ENCODE measurements at regions not wholly inside any gene's neighbourhood (a gene's known extent, or its start where the extent isn't known, plus 50 kb on each side); places are given as distances from the start of the nearest gene placed in this dataset.
"Not testable (repeated sequence)": the region's sequence is repeated elsewhere in the genome, so short reads cannot be mapped to it uniquely, and the experiment has no call there.

- no peak for DNase-seq (ENCODE audit: low read depth)
- H3K27me3 ChIP-seq (ENCODE audit: control insufficient read depth, insufficient read depth, low read length) = no peaks in the 10 kb centered on the region
- no peak overlapping the region for H3K4me3 ChIP-seq (ENCODE audit: low read depth, low read length)
- no peaks in the 10 kb centered on the region for H3K36me3 ChIP-seq (ENCODE audit: control insufficient read depth, insufficient read depth, low read length)
- CTCF ChIA-PET = no interaction called here
- POLR2A ChIA-PET = no interaction called here
- TF ChIP-seq, protein P1, sequence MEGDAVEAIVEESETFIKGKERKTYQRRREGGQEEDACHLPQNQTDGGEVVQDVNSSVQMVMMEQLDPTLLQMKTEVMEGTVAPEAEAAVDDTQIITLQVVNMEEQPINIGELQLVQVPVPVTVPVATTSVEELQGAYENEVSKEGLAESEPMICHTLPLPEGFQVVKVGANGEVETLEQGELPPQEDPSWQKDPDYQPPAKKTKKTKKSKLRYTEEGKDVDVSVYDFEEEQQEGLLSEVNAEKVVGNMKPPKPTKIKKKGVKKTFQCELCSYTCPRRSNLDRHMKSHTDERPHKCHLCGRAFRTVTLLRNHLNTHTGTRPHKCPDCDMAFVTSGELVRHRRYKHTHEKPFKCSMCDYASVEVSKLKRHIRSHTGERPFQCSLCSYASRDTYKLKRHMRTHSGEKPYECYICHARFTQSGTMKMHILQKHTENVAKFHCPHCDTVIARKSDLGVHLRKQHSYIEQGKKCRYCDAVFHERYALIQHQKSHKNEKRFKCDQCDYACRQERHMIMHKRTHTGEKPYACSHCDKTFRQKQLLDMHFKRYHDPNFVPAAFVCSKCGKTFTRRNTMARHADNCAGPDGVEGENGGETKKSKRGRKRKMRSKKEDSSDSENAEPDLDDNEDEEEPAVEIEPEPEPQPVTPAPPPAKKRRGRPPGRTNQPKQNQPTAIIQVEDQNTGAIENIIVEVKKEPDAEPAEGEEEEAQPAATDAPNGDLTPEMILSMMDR (IDR thresholded peaks at IDR 0.05; ENCODE audit: insufficient read depth, low read depth, low read length) = no peak
Measured at GRCh38 chr2:5616019-5616418, 76.2 kb upstream of the SOX11 start.

DNA sequence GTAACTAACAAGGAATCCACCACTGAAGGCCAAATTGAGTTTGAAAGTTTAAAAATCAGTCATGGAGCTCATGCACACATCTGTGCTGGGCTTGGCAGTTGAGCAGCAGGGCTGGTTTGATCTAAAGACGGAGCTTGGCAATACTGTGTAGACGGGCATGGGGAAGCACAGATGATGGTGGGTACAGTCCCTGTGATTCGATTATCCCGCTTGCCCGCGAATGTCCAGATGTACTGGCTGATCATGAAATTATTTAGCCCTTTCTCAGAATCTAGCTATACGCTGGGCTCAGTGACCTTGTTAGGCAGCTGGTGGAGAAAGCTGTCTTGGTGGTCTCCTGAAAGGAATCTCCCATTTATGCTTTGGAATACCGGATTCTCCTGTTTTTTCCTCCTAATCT is 74.8 kb upstream of the SOX11 start:
- CTCF ChIA-PET = no interaction called here
- POLR2A ChIA-PET = no interaction called here

GRCh38 chr2:5617796-5618195 is 74.4 kb upstream of the SOX11 start:
- no peaks in the 10 kb centered on the region for H3K36me3 ChIP-seq (ENCODE audit: control insufficient read depth, insufficient read depth, low read length)
- POLR2A ChIA-PET = no interaction called here
- DNase-seq (ENCODE audit: low read depth) = no peak
- TF ChIP-seq, protein P1 (IDR thresholded peaks at IDR 0.05; ENCODE audit: insufficient read depth, low read depth, low read length) = no peak
- CTCF ChIA-PET = no interaction called here
- no peaks in the 10 kb centered on the region for H3K27me3 ChIP-seq (ENCODE audit: control insufficient read depth, insufficient read depth, low read length)
- no peak overlapping the region for H3K4me3 ChIP-seq (ENCODE audit: low read depth, low read length)

More for the DNA sequence above, 74.8 kb upstream of the SOX11 start:
- Histone ChIP-seq H3K36me3 (ENCODE audit: control insufficient read depth, insufficient read depth, low read length) (no peaks in the 10 kb centered on the region), H3K27me3 (ENCODE audit: control insufficient read depth, insufficient read depth, low read length) (no peaks in the 10 kb centered on the region), H3K4me3 (ENCODE audit: low read depth, low read length) (no peak overlapping the region)
- TF ChIP-seq, protein P1 (IDR thresholded peaks at IDR 0.05; ENCODE audit: insufficient read depth, low read depth, low read length) = no peak
- no peak for DNase-seq (ENCODE audit: low read depth)

DNA sequence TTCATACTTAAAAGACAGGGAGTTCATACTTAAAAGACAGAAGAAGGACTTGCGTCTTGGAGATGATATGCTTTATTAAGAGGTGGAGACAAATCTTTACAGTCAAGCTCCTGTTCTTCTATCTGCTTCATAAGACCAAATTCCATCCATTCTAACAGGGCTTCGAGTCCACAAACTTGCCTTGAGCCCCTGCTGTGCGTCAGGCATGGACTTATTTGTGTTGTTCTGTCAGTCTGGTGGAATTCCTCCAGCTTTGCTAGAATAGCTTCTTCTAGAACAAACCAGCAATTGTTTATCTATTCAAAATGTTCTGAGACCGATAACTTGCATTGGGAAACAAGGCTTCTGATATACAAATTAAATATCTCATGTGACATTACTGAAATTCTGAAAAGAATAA is 73.9 kb upstream of the SOX11 start:
- ChIA-PET POLR2A (no interaction called here), CTCF (no interaction called here)
- Histone ChIP-seq H3K27me3 (ENCODE audit: control insufficient read depth, insufficient read depth, low read length) (no peaks in the 10 kb centered on the region), H3K4me3 (ENCODE audit: low read depth, low read length) (no peak overlapping the region), H3K36me3 (ENCODE audit: control insufficient read depth, insufficient read depth, low read length) (no peaks in the 10 kb centered on the region)
- TF ChIP-seq, protein P1 (IDR thresholded peaks at IDR 0.05; ENCODE audit: insufficient read depth, low read depth, low read length) = no peak
- no peak for DNase-seq (ENCODE audit: low read depth)

DNA sequence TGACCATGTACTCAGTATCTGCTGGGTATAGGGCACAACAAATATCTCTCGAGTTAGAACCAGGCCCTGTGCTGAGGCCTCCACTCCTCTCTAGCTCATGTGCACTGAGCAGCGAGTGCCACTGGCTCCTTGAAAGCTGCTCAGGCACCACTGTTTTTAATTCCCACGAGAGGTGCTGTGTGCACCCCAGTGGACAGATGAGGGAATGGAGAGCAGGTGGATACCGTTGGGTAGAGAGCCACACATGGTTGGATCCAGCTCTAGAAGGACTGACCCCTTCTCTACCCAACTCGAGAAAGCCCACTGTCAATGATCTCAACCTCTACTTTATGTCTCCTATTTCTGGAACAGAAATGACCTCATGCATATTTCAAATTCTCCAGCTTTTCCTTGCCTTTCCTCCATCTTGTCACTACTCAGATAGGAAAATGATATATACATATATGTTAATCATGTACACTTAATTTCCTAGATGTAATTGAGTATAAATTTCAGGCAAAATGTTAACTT is 66.6 kb upstream of the SOX11 start:
- DNase-seq (ENCODE audit: low read depth); POLR2A ChIA-PET; H3K27me3 ChIP-seq (ENCODE audit: control insufficient read depth, insufficient read depth, low read length); H3K36me3 ChIP-seq (ENCODE audit: control insufficient read depth, insufficient read depth, low read length); CTCF ChIA-PET; H3K4me3 ChIP-seq (ENCODE audit: low read depth, low read length): not testable (repeated sequence)

DNA sequence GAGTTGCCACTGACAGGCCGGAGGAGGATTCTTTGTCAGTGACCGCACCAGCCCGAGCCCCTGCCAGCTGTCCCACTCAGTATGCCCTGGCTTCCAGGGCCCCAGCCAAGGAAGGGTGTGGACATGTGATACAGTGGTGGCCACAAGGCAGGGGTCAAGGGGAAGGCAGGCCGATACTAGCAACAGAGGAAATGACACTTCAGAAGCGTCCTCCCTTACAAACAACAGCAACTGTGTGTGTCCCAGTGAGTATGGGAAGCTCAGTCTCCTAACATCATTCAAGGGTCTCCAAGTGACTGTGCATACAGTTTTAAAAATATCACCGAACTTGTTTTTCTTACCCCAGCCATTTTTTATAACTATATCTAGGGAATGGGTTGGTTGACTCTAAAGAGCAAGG is 63.7 kb upstream of the SOX11 start:
- POLR2A ChIA-PET; CTCF ChIA-PET; H3K36me3 ChIP-seq (ENCODE audit: control insufficient read depth, insufficient read depth, low read length); H3K27me3 ChIP-seq (ENCODE audit: control insufficient read depth, insufficient read depth, low read length); DNase-seq (ENCODE audit: low read depth); H3K4me3 ChIP-seq (ENCODE audit: low read depth, low read length): not testable (repeated sequence)

GRCh38 chr2:5629510-5629909 is 62.7 kb upstream of the SOX11 start:
- POLR2A ChIA-PET; H3K36me3 ChIP-seq (ENCODE audit: control insufficient read depth, insufficient read depth, low read length); CTCF ChIA-PET; H3K27me3 ChIP-seq (ENCODE audit: control insufficient read depth, insufficient read depth, low read length); DNase-seq (ENCODE audit: low read depth); H3K4me3 ChIP-seq (ENCODE audit: low read depth, low read length): not testable (repeated sequence)

DNA sequence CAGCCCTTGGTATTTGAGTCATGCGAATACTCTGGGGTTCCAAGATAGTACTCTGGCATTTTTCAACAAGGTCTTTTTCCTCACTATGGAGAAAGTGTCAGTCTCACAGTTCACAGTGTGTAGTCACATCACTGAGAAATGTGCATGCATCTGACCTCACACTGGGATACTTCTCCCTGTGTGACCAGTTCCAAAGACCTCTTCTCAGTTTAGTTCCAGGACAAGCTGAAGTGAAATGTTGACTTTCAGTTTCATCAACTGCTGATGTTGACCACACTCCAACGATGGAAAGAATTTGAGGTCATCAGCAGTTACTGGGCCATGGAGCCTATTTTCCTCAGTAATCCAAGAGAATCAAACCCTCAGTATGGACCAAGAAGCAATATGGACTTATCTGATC is 55.1 kb upstream of the SOX11 start:
- CTCF ChIA-PET; POLR2A ChIA-PET; DNase-seq (ENCODE audit: low read depth): not testable (repeated sequence)

More for the DNA sequence above, 55.1 kb upstream of the SOX11 start:
- H3K36me3 ChIP-seq (ENCODE audit: control insufficient read depth, insufficient read depth, low read length); H3K27me3 ChIP-seq (ENCODE audit: control insufficient read depth, insufficient read depth, low read length); H3K4me3 ChIP-seq (ENCODE audit: low read depth, low read length): not testable (repeated sequence)

Data from BJ (cell line).